ENCODE measurements at regions not wholly inside any gene's neighbourhood (a gene's known extent, or its start where the extent isn't known, plus 50 kb on each side); places are given as distances from the start of the nearest gene placed in this dataset.

- H3K4me3 ChIP-seq (replicated peaks in 1 of 3; ENCODE audit: low read depth in 2 of 3, low read length in 3 of 3) = no peak overlapping the region
- H2AFZ ChIP-seq (ENCODE audit: insufficient read depth, low read depth, low read length, poor library complexity, severe bottlenecking) = no peak overlapping the region
- H3K9ac ChIP-seq (ENCODE audit: insufficient read depth, low read length, poor library complexity, severe bottlenecking) = no peak overlapping the region
- H3K36me3 ChIP-seq (replicated peaks in 1 of 2; ENCODE audit: control insufficient read depth in 1 of 2, insufficient read depth in 2 of 2, low read length in 2 of 2) = no peaks in the 10 kb centered on the region
- no peaks in the 10 kb centered on the region for H3K4me1 ChIP-seq (ENCODE audit: control insufficient read depth in 1 of 2, insufficient read depth in 2 of 2, low read length in 2 of 2)
- H3K27me3 Mint-ChIP-seq (ENCODE audit: low read depth in 3 of 3) = no peaks in the 10 kb centered on the region
- intact Hi-C loops (cut with micrococcal nuclease) = no loop called here
- H3K4me2 ChIP-seq (replicated peaks; ENCODE audit: extremely low read depth, low read length, poor library complexity, severe bottlenecking) = no peak overlapping the region
- H3K27me3 ChIP-seq (ENCODE audit: control insufficient read depth in 2 of 2, insufficient read depth in 2 of 2, low read length in 2 of 2) = no peaks in the 10 kb centered on the region
- peaks cover 0 to 3% (median 0%) of the 10 kb centered on the region in 7 donors for H3K9me3 Mint-ChIP-seq
- H3K4me1 Mint-ChIP-seq = peaks cover 4% of the 10 kb centered on the region
- no peaks in the 10 kb centered on the region for H3K36me3 Mint-ChIP-seq
- no peaks in the 10 kb centered on the region for H4K20me1 ChIP-seq (ENCODE audit: insufficient read depth, low read length)
- no peak for TF ChIP-seq CTCF (IDR thresholded peaks at IDR 0.05)
- DNase-seq = no peak
- WGBS (ENCODE audit: insufficient coverage) = 100% methylated on average over 2 of the region's 4 CpGs
- no peak overlapping the region for H3K4me3 Mint-ChIP-seq
- H3K79me2 ChIP-seq (ENCODE audit: insufficient read depth, low read length) = no peaks in the 10 kb centered on the region
- H3K27ac Mint-ChIP-seq = no peak overlapping the region
- H3K27ac ChIP-seq (ENCODE audit: low read depth in 1 of 2, low read length in 2 of 2) = no peak overlapping the region
- H3K9me3 ChIP-seq (replicated peaks in 1 of 2; ENCODE audit: control insufficient read depth in 1 of 2, insufficient read depth in 1 of 2, low read length in 2 of 2) = no peaks in the 10 kb centered on the region
Measured at GRCh38 chr6:119608994-119609393, 259.4 kb upstream of the MAN1A1 start.

GRCh38 chr6:119604124-119604523, 254.6 kb upstream of the MAN1A1 start:
- no peak for DNase-seq
- Mint-ChIP-seq H3K9me3 (peaks cover 0 to 3% (median 0%) of the 10 kb centered on the region in 7 donors), H3K4me3 (no peak overlapping the region), H3K4me1 (no peaks in the 10 kb centered on the region), H3K36me3 (no peaks in the 10 kb centered on the region), H3K27ac (no peak overlapping the region), H3K27me3 (ENCODE audit: low read depth in 3 of 3) (peaks cover 0 to 2% (median 0%) of the 10 kb centered on the region in 3 donors)
- Histone ChIP-seq H3K36me3 (replicated peaks in 1 of 2; ENCODE audit: control insufficient read depth in 1 of 2, insufficient read depth in 2 of 2, low read length in 2 of 2) (no peaks in the 10 kb centered on the region), H3K27me3 (ENCODE audit: control insufficient read depth in 2 of 2, insufficient read depth in 2 of 2, low read length in 2 of 2) (no peaks in the 10 kb centered on the region), H3K4me3 (replicated peaks in 1 of 3; ENCODE audit: low read depth in 2 of 3, low read length in 3 of 3) (no peak overlapping the region), H4K20me1 (ENCODE audit: insufficient read depth, low read length) (no peaks in the 10 kb centered on the region), H3K9ac (ENCODE audit: insufficient read depth, low read length, poor library complexity, severe bottlenecking) (no peak overlapping the region), H3K79me2 (ENCODE audit: insufficient read depth, low read length) (no peaks in the 10 kb centered on the region), H2AFZ (ENCODE audit: insufficient read depth, low read depth, low read length, poor library complexity, severe bottlenecking) (no peak overlapping the region), H3K27ac (ENCODE audit: low read depth in 1 of 2, low read length in 2 of 2) (no peak overlapping the region), H3K4me1 (ENCODE audit: control insufficient read depth in 1 of 2, insufficient read depth in 2 of 2, low read length in 2 of 2) (no peaks in the 10 kb centered on the region), H3K4me2 (replicated peaks; ENCODE audit: extremely low read depth, low read length, poor library complexity, severe bottlenecking) (no peak overlapping the region), H3K9me3 (replicated peaks in 1 of 2; ENCODE audit: control insufficient read depth in 1 of 2, insufficient read depth in 1 of 2, low read length in 2 of 2) (no peaks in the 10 kb centered on the region)
- TF ChIP-seq CTCF (IDR thresholded peaks at IDR 0.05) = no peak
- intact Hi-C loops (cut with micrococcal nuclease) = no loop called here
- WGBS (ENCODE audit: insufficient coverage) = 100% methylated on average over 1 of the region's 1 CpG
